Neural cell (in vitro differentiated cells): ENCODE measurements at regions not wholly inside any gene's neighbourhood (a gene's known extent, or its start where the extent isn't known, plus 50 kb on each side); places are given as distances from the start of the nearest gene placed in this dataset.

Experiments
- EP300 ChIP-seq: fragments of 450-650 bp; conservative IDR thresholded peaks from 2 replicates; pipeline ENCODE4 v1.6.1; 2014; ENCODE audit warnings: antibody characterized with exemption, mild to moderate bottlenecking, moderate library complexity; ENCODE audit not compliant: poor library complexity, severe bottlenecking
- EZH2 ChIP-seq: fragments of 200-600, 300-800 bp; shearing (Covaris generic), sonication (generic); IDR thresholded peaks from 2 replicates; pipeline ENCODE4 v1.6.1; 2014; ENCODE audit warnings: antibody characterized with exemption, low read length, borderline replicate concordance, mild to moderate bottlenecking; ENCODE audit not compliant: insufficient read depth, poor library complexity, severe bottlenecking
- POLR2AphosphoS5 ChIP-seq: IDR thresholded peaks from 2 replicates; pipeline ENCODE4 v1.6.1; 2012
- RAD21 ChIP-seq: fragments of 450-650 bp; conservative IDR thresholded peaks from 2 replicates; pipeline ENCODE4 v1.6.1; 2014; ENCODE audit warnings: antibody characterized with exemption, mild to moderate bottlenecking, moderate library complexity
- SMC3 ChIP-seq: fragments of 450-650 bp; conservative IDR thresholded peaks from 2 replicates; pipeline ENCODE4 v1.6.1; 2014; ENCODE audit warnings: antibody characterized with exemption, mild to moderate bottlenecking, moderate library complexity; ENCODE audit not compliant: poor library complexity
- TAF1 ChIP-seq: IDR thresholded peaks from 2 replicates; pipeline ENCODE4 v1.6.1; 2012; ENCODE audit warnings: low read depth
- TF ChIP-seq, protein P1 (sequence below): fragments of 450-650 bp; IDR thresholded peaks from 2 replicates; pipeline ENCODE4 v1.5.1; 2014; ENCODE audit warnings: antibody characterized with exemption, mild to moderate bottlenecking, moderate library complexity; ENCODE audit not compliant: poor library complexity, severe bottlenecking
- TF ChIP-seq, protein P2 (sequence below): IDR thresholded peaks from 2 replicates; pipeline ENCODE4 v1.6.1; 2012; ENCODE audit warnings: borderline replicate concordance

DNA sequence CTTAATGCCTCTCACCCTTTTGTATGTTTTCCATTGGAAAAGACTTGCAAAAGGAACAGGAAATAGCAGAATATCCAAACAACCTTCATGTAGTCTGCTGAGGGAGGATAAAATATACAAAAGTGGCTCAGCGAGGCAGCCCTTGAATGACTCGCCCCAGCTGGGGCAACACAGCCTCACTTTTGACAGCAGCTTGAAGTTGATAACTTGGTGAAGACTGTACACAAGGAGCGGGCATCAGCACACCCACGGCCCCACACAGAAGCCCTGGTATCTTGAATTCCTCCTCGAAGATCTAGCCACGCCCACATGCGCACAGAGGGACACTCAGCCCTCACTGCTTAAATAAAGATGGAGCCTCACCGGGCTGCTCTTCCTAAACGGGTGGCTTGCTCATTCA is 161.0 kb downstream of the IRS1 start:
- TF ChIP-seq, protein P1, sequence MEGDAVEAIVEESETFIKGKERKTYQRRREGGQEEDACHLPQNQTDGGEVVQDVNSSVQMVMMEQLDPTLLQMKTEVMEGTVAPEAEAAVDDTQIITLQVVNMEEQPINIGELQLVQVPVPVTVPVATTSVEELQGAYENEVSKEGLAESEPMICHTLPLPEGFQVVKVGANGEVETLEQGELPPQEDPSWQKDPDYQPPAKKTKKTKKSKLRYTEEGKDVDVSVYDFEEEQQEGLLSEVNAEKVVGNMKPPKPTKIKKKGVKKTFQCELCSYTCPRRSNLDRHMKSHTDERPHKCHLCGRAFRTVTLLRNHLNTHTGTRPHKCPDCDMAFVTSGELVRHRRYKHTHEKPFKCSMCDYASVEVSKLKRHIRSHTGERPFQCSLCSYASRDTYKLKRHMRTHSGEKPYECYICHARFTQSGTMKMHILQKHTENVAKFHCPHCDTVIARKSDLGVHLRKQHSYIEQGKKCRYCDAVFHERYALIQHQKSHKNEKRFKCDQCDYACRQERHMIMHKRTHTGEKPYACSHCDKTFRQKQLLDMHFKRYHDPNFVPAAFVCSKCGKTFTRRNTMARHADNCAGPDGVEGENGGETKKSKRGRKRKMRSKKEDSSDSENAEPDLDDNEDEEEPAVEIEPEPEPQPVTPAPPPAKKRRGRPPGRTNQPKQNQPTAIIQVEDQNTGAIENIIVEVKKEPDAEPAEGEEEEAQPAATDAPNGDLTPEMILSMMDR: no peak
- no peak for TF ChIP-seq TAF1
- no peak for TF ChIP-seq EZH2
- TF ChIP-seq EP300: no peak
- no peak for TF ChIP-seq SMC3
- TF ChIP-seq, protein P2, sequence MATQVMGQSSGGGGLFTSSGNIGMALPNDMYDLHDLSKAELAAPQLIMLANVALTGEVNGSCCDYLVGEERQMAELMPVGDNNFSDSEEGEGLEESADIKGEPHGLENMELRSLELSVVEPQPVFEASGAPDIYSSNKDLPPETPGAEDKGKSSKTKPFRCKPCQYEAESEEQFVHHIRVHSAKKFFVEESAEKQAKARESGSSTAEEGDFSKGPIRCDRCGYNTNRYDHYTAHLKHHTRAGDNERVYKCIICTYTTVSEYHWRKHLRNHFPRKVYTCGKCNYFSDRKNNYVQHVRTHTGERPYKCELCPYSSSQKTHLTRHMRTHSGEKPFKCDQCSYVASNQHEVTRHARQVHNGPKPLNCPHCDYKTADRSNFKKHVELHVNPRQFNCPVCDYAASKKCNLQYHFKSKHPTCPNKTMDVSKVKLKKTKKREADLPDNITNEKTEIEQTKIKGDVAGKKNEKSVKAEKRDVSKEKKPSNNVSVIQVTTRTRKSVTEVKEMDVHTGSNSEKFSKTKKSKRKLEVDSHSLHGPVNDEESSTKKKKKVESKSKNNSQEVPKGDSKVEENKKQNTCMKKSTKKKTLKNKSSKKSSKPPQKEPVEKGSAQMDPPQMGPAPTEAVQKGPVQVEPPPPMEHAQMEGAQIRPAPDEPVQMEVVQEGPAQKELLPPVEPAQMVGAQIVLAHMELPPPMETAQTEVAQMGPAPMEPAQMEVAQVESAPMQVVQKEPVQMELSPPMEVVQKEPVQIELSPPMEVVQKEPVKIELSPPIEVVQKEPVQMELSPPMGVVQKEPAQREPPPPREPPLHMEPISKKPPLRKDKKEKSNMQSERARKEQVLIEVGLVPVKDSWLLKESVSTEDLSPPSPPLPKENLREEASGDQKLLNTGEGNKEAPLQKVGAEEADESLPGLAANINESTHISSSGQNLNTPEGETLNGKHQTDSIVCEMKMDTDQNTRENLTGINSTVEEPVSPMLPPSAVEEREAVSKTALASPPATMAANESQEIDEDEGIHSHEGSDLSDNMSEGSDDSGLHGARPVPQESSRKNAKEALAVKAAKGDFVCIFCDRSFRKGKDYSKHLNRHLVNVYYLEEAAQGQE: no peak
- no peak for TF ChIP-seq POLR2AphosphoS5
- TF ChIP-seq RAD21: no peak
